ENCODE measurements at regions not wholly inside any gene's neighbourhood (a gene's known extent, or its start where the extent isn't known, plus 50 kb on each side); places are given as distances from the start of the nearest gene placed in this dataset.

DNA sequence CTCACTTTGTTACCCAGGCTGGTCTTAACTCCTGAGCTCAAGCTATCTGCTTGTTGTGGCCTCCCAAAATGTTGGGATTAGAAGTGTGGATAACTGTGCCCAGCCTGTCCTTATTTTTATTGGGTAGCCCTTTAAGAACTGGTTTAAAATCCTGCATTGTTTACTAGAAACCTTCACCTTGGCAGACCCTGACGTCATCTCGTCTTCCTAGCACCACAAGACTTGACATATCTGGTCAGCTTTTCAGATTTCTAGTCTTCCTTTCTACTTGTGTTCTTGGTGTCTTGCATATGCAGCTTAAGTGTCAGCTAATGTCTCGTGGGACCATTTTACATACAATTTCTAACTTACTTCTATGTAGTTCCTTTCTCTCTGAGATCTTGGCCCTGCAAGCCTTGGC lies 258.9 kb downstream of the IZUMO3 start:
- Mint-ChIP-seq H3K27ac (no peak overlapping the region), H3K9me3 (peaks cover 12% of the 10 kb centered on the region), H3K4me1 (no peaks in the 10 kb centered on the region), H3K4me3 (no peak overlapping the region), H3K36me3 (ENCODE audit: low read depth) (no peaks in the 10 kb centered on the region), H3K27me3 (ENCODE audit: insufficient read depth) (no peaks in the 10 kb centered on the region)
- no peak overlapping the region for H3K4me3 ChIP-seq (ENCODE audit: low read length)
- 86 to 89% methylated on average over 3 of the region's 3 CpGs for WGBS, 2 experiments (ENCODE audit: insufficient coverage in 1 of 2, insufficient read length in 1 of 2)
- H3K9ac ChIP-seq (ENCODE audit: extremely low read depth, low read length, poor library complexity, severe bottlenecking): no peak overlapping the region
- no peaks in the 10 kb centered on the region for H3K36me3 ChIP-seq (ENCODE audit: control insufficient read depth, insufficient read depth, low read length)
- H3K27ac ChIP-seq (ENCODE audit: low read depth, low read length): no peak overlapping the region
- no peaks in the 10 kb centered on the region for H3K9me3 ChIP-seq (ENCODE audit: control insufficient read depth, low read length)
- TF ChIP-seq, protein P1, sequence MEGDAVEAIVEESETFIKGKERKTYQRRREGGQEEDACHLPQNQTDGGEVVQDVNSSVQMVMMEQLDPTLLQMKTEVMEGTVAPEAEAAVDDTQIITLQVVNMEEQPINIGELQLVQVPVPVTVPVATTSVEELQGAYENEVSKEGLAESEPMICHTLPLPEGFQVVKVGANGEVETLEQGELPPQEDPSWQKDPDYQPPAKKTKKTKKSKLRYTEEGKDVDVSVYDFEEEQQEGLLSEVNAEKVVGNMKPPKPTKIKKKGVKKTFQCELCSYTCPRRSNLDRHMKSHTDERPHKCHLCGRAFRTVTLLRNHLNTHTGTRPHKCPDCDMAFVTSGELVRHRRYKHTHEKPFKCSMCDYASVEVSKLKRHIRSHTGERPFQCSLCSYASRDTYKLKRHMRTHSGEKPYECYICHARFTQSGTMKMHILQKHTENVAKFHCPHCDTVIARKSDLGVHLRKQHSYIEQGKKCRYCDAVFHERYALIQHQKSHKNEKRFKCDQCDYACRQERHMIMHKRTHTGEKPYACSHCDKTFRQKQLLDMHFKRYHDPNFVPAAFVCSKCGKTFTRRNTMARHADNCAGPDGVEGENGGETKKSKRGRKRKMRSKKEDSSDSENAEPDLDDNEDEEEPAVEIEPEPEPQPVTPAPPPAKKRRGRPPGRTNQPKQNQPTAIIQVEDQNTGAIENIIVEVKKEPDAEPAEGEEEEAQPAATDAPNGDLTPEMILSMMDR (conservative IDR thresholded peaks at IDR 0.05): no peak
- H3K27me3 ChIP-seq (ENCODE audit: control insufficient read depth, insufficient read depth, low read length, poor library complexity, severe bottlenecking): no peaks in the 10 kb centered on the region
- no peak for DNase-seq
- no peaks in the 10 kb centered on the region for H3K4me1 ChIP-seq (ENCODE audit: control insufficient read depth, insufficient read depth, low read length)

DNA sequence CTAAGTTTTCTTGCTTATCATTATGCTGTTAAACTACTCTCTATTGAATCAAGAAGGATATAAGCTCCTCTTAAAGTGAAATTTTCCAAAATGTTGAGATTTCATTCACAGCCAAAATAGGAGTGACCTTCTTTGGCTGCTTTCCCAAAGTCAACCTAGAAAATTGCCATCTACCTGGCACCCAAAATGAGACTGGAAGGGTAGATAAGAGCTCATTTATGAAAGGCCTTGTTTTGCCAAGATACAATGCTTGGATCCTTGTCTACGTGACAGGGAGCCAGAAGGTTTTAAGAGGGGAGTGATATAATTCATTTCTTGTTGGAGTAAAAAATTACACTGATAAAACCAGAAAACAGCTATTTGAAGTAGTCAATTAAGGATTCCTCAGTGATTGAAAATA lies 287.1 kb downstream of the IZUMO3 start:
- Mint-ChIP-seq H3K27me3 (ENCODE audit: insufficient read depth) (no peaks in the 10 kb centered on the region), H3K36me3 (ENCODE audit: low read depth) (no peaks in the 10 kb centered on the region), H3K4me3 (no peak overlapping the region), H3K9me3 (no peaks in the 10 kb centered on the region), H3K27ac (no peak overlapping the region), H3K4me1 (no peaks in the 10 kb centered on the region)
- Histone ChIP-seq H3K27ac (ENCODE audit: low read depth, low read length) (no peak overlapping the region), H3K36me3 (ENCODE audit: control insufficient read depth, insufficient read depth, low read length) (no peaks in the 10 kb centered on the region), H3K9ac (ENCODE audit: extremely low read depth, low read length, poor library complexity, severe bottlenecking) (no peak overlapping the region), H3K9me3 (ENCODE audit: control insufficient read depth, low read length) (no peaks in the 10 kb centered on the region), H3K4me1 (ENCODE audit: control insufficient read depth, insufficient read depth, low read length) (no peaks in the 10 kb centered on the region), H3K4me3 (ENCODE audit: low read length) (no peak overlapping the region), H3K27me3 (ENCODE audit: control insufficient read depth, insufficient read depth, low read length, poor library complexity, severe bottlenecking) (no peaks in the 10 kb centered on the region)
- TF ChIP-seq, protein P1 (conservative IDR thresholded peaks at IDR 0.05): no peak
- 87 to 100% methylated on average over 1 of the region's 1 CpG for WGBS, 2 experiments (ENCODE audit: insufficient coverage in 1 of 2, insufficient read length in 1 of 2)
- DNase-seq: no peak

DNA sequence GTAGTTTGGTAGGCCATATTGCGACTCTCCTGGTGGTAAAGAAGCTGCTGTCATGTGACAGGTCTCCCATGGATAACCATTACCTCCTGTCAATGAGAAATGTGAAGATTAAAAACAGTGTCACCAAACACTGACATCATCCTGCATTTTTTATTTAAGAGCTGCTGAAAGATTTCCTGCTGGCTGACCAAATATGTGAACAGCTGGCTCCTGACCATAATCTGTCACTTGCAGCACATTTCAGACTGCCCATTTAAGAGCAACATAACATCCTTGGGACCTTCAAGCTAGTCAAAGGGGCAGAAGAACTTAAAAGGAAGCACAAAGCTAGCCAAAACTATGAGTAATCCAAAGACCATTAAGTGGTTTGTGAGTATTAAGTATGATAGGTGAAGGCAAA lies 288.0 kb downstream of the IZUMO3 start:
- TF ChIP-seq, protein P1 (conservative IDR thresholded peaks at IDR 0.05): no peak
- H3K36me3 Mint-ChIP-seq (ENCODE audit: low read depth): no peaks in the 10 kb centered on the region

More for the DNA sequence above, 288.0 kb downstream of the IZUMO3 start:
- Mint-ChIP-seq H3K27me3 (ENCODE audit: insufficient read depth) (no peaks in the 10 kb centered on the region), H3K4me3 (no peak overlapping the region), H3K4me1 (no peaks in the 10 kb centered on the region), H3K27ac (no peak overlapping the region), H3K9me3 (no peaks in the 10 kb centered on the region)
- H3K36me3 ChIP-seq (ENCODE audit: control insufficient read depth, insufficient read depth, low read length): no peaks in the 10 kb centered on the region
- WGBS, 2 experiments (ENCODE audit: insufficient coverage in 1 of 2, insufficient read length in 1 of 2): 91 to 100% methylated on average over 1 of the region's 1 CpG
- H3K4me1 ChIP-seq (ENCODE audit: control insufficient read depth, insufficient read depth, low read length): no peaks in the 10 kb centered on the region
- no peak for DNase-seq
- no peak overlapping the region for H3K27ac ChIP-seq (ENCODE audit: low read depth, low read length)
- no peaks in the 10 kb centered on the region for H3K9me3 ChIP-seq (ENCODE audit: control insufficient read depth, low read length)
- no peak overlapping the region for H3K9ac ChIP-seq (ENCODE audit: extremely low read depth, low read length, poor library complexity, severe bottlenecking)
- H3K27me3 ChIP-seq (ENCODE audit: control insufficient read depth, insufficient read depth, low read length, poor library complexity, severe bottlenecking): no peaks in the 10 kb centered on the region
- H3K4me3 ChIP-seq (ENCODE audit: low read length): no peak overlapping the region
